Endothelial cell of umbilical vein (primary cell): ENCODE measurements at regions not wholly inside any gene's neighbourhood (a gene's known extent, or its start where the extent isn't known, plus 50 kb on each side); places are given as distances from the start of the nearest gene placed in this dataset.

Experiments used
- EZH2 ChIP-seq: IDR thresholded peaks from 2 replicates; pipeline ENCODE4 v1.6.1; 2012; ENCODE audit warnings: borderline replicate concordance, low read depth, mild to moderate bottlenecking, moderate library complexity, low read length, inconsistent platforms; ENCODE audit not compliant: severe bottlenecking
- FOS ChIP-seq: IDR thresholded peaks from 2 replicates; pipeline ENCODE4 v1.6.1; 2011; ENCODE audit warnings: mild to moderate bottlenecking, low read length, moderate library complexity, borderline replicate concordance; ENCODE audit not compliant: insufficient read depth
- JUN ChIP-seq: IDR thresholded peaks from 2 replicates; pipeline ENCODE4 v1.6.1; 2011; ENCODE audit warnings: borderline replicate concordance, low read depth; ENCODE audit not compliant: insufficient read length, insufficient read depth
- MYC ChIP-seq: IDR thresholded peaks from one replicate; pipeline ENCODE4 v1.6.1; 2011; ENCODE audit warnings: mild to moderate bottlenecking, low read depth, low read length
- POLR2A ChIP-seq: IDR thresholded peaks from 2 replicates; pipeline ENCODE4 v1.6.1; 2012; ENCODE audit warnings: low read depth, mild to moderate bottlenecking, control low read depth, low read length
- POLR2AphosphoS5 ChIP-seq: IDR thresholded peaks from 2 replicates; pipeline ENCODE4 v1.6.1; 2012; ENCODE audit warnings: low read depth, mild to moderate bottlenecking, control low read depth, low read length, moderate library complexity; ENCODE audit not compliant: insufficient read depth
- TF ChIP-seq, protein P1 (sequence below), 2 donors: IDR thresholded peaks; 1 replicate in 1 of 2; 2 replicates in 1 of 2; pipeline ENCODE4 v1.5.1; 2011; ENCODE audit warnings: low read length in 2 of 2, mild to moderate bottlenecking in 2 of 2, moderate library complexity in 2 of 2, control low read depth in 1 of 2, inconsistent platforms in 1 of 2, low read depth in 1 of 2; ENCODE audit not compliant: insufficient read depth in 1 of 2; ENCODE audit errors: extremely low read depth in 1 of 2
- TF ChIP-seq, protein P2 (sequence below): IDR thresholded peaks from 2 replicates; pipeline ENCODE4 v1.6.1; 2011; ENCODE audit not compliant: insufficient read depth, insufficient read length

DNA sequence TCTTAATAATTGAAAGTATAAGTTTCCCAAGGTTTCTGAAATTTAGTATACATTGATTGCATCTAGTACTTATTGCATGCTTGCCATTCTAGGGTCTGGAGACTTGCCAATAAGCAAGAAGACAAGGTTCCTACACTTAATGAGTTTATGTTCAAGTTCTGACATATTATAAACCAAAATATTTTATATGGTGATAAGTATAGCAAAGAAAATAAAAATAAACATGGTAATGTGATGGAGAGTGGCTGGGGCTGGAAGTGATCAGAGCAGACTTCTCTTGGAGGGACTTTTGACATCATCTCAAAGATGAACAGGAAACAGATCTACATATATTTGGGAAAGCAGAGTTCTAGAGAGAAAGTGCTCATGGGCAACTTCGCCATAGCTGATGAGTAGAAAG is 119.5 kb upstream of the EPHA4 start:
- TF ChIP-seq EZH2 (no peak), POLR2AphosphoS5 (no peak), POLR2A (no peak), MYC (no peak), JUN (no peak), FOS (no peak)
- TF ChIP-seq, protein P1, sequence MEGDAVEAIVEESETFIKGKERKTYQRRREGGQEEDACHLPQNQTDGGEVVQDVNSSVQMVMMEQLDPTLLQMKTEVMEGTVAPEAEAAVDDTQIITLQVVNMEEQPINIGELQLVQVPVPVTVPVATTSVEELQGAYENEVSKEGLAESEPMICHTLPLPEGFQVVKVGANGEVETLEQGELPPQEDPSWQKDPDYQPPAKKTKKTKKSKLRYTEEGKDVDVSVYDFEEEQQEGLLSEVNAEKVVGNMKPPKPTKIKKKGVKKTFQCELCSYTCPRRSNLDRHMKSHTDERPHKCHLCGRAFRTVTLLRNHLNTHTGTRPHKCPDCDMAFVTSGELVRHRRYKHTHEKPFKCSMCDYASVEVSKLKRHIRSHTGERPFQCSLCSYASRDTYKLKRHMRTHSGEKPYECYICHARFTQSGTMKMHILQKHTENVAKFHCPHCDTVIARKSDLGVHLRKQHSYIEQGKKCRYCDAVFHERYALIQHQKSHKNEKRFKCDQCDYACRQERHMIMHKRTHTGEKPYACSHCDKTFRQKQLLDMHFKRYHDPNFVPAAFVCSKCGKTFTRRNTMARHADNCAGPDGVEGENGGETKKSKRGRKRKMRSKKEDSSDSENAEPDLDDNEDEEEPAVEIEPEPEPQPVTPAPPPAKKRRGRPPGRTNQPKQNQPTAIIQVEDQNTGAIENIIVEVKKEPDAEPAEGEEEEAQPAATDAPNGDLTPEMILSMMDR (IDR thresholded peaks at IDR 0.05; ENCODE audit: extremely low read depth in 1 of 2, insufficient read depth in 1 of 2, low read depth in 1 of 2, low read length in 2 of 2) = no peak
- TF ChIP-seq, protein P2, sequence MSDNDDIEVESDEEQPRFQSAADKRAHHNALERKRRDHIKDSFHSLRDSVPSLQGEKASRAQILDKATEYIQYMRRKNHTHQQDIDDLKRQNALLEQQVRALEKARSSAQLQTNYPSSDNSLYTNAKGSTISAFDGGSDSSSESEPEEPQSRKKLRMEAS = no peak
